ENCODE measurements at regions not wholly inside any gene's neighbourhood (a gene's known extent, or its start where the extent isn't known, plus 50 kb on each side); places are given as distances from the start of the nearest gene placed in this dataset.

- TF ChIP-seq CTCF (conservative IDR thresholded peaks at IDR 0.05 in 1 of 2, IDR thresholded peaks at IDR 0.05 in 1 of 2; ENCODE audit: low read depth in 1 of 2, low read length in 2 of 2): peak; percentile 46 to 51
- no peak for TF ChIP-seq EZH2 (IDR thresholded peaks at IDR 0.05; ENCODE audit: low read length, missing control alignments)
Measured at GRCh38 chr3:180804916-180805315, 107.6 kb upstream of the FXR1 start.

Data from fibroblast of lung (primary cell).